HG03103 (cell line): ENCODE measurements at regions not wholly inside any gene's neighbourhood (a gene's known extent, or its start where the extent isn't known, plus 50 kb on each side); places are given as distances from the start of the nearest gene placed in this dataset.

Experiments
- ATAC-seq: cut with Tn5 transposase; IDR thresholded peaks from one replicate; pipeline ENCODE4 v1.9.1; 2021; ENCODE audit warnings: low read depth; ENCODE audit not compliant: unreplicated experiment

- no peak for ATAC-seq
Observed at GRCh38 chr10:29050081-29050480, 238.8 kb upstream of the LYZL1 start.

GRCh38 chr10:29055101-29055500 lies 233.8 kb upstream of the LYZL1 start:
- ATAC-seq: no peak

- ATAC-seq: no peak
Observed at GRCh38 chr10:29056729-29057128, 232.1 kb upstream of the LYZL1 start.

GRCh38 chr10:29057822-29058331 lies 231.0 kb upstream of the LYZL1 start:
- ATAC-seq: no peak

GRCh38 chr10:29063806-29064644 lies 224.8 kb upstream of the LYZL1 start:
- ATAC-seq: no peak

GRCh38 chr10:29064680-29065079 lies 224.2 kb upstream of the LYZL1 start:
- no peak for ATAC-seq

- ATAC-seq: no peak
Observed at GRCh38 chr10:29067161-29067560, 221.7 kb upstream of the LYZL1 start.

GRCh38 chr10:29067628-29068027 lies 221.2 kb upstream of the LYZL1 start:
- no peak for ATAC-seq

- ATAC-seq: no peak
Observed at GRCh38 chr10:29068302-29068701, 220.6 kb upstream of the LYZL1 start.

- ATAC-seq: no peak
Observed at GRCh38 chr10:29068966-29069365, 219.9 kb upstream of the LYZL1 start.

- no peak for ATAC-seq
Observed at GRCh38 chr10:29069941-29070340, 218.9 kb upstream of the LYZL1 start.

GRCh38 chr10:29078919-29079318 lies 210.0 kb upstream of the LYZL1 start:
- ATAC-seq: no peak

GRCh38 chr10:29081231-29081630 lies 207.6 kb upstream of the LYZL1 start:
- ATAC-seq: no peak

GRCh38 chr10:29081951-29082685 lies 206.8 kb upstream of the LYZL1 start:
- ATAC-seq: no peak

GRCh38 chr10:29083096-29083495 lies 205.8 kb upstream of the LYZL1 start:
- ATAC-seq: no peak

- ATAC-seq: no peak
Observed at GRCh38 chr10:29084681-29085307, 204.1 kb upstream of the LYZL1 start.

- no peak for ATAC-seq
Observed at GRCh38 chr10:29089091-29089490, 199.8 kb upstream of the LYZL1 start.

- ATAC-seq: no peak
Observed at GRCh38 chr10:29096303-29096824, 192.5 kb upstream of the LYZL1 start.

GRCh38 chr10:29098423-29098822 lies 190.4 kb upstream of the LYZL1 start:
- ATAC-seq: no peak

GRCh38 chr10:29099001-29099400 lies 189.9 kb upstream of the LYZL1 start:
- ATAC-seq: no peak

- no peak for ATAC-seq
Observed at GRCh38 chr10:29099415-29099814, 189.5 kb upstream of the LYZL1 start.
